HG03025 (cell line): ENCODE measurements at regions not wholly inside any gene's neighbourhood (a gene's known extent, or its start where the extent isn't known, plus 50 kb on each side); places are given as distances from the start of the nearest gene placed in this dataset.

Experiments used
- ATAC-seq: cut with Tn5 transposase; IDR thresholded peaks from one replicate; pipeline ENCODE4 v1.9.1; 2021; ENCODE audit warnings: mild to moderate bottlenecking, moderate library complexity; ENCODE audit not compliant: unreplicated experiment, low FRiP score

- no peak for ATAC-seq
These were observed 186.9 kb upstream of the UBL3 start for GRCh38 chr13:30037306-30037705.

- ATAC-seq = no peak
These were observed 184.0 kb upstream of the UBL3 start for GRCh38 chr13:30034458-30034795.

- no peak for ATAC-seq
These were observed 183.5 kb upstream of the UBL3 start for GRCh38 chr13:30033681-30034457.

GRCh38 chr13:30032263-30032662 lies 181.8 kb upstream of the UBL3 start:
- no peak for ATAC-seq

GRCh38 chr13:30031488-30031887 lies 181.1 kb upstream of the UBL3 start:
- ATAC-seq = no peak

GRCh38 chr13:30030141-30030750 lies 179.8 kb upstream of the UBL3 start:
- ATAC-seq = no peak

- ATAC-seq = no peak
These were observed 177.4 kb upstream of the UBL3 start for GRCh38 chr13:30027569-30028455.

GRCh38 chr13:30026909-30027308 lies 176.5 kb upstream of the UBL3 start:
- no peak for ATAC-seq

- ATAC-seq = no peak
These were observed 175.7 kb upstream of the UBL3 start for GRCh38 chr13:30026093-30026492.

- no peak for ATAC-seq
These were observed 174.9 kb upstream of the UBL3 start for GRCh38 chr13:30025351-30025750.

- ATAC-seq = no peak
These were observed 173.9 kb upstream of the UBL3 start for GRCh38 chr13:30024125-30024865.

- no peak for ATAC-seq
These were observed 172.9 kb upstream of the UBL3 start for GRCh38 chr13:30023196-30023895.

GRCh38 chr13:30022796-30023195 lies 172.4 kb upstream of the UBL3 start:
- ATAC-seq = no peak

- no peak for ATAC-seq
These were observed 171.8 kb upstream of the UBL3 start for GRCh38 chr13:30022256-30022655.

GRCh38 chr13:30021611-30022010 lies 171.2 kb upstream of the UBL3 start:
- no peak for ATAC-seq

- no peak for ATAC-seq
These were observed 170.4 kb upstream of the UBL3 start for GRCh38 chr13:30020726-30021312.

GRCh38 chr13:30019648-30020626 lies 169.5 kb upstream of the UBL3 start:
- ATAC-seq = no peak

- ATAC-seq = no peak
These were observed 167.5 kb upstream of the UBL3 start for GRCh38 chr13:30017880-30018279.

GRCh38 chr13:30016398-30016797 lies 166.0 kb upstream of the UBL3 start:
- no peak for ATAC-seq
